Trophoblast cell (in vitro differentiated cells and primary cell): ENCODE measurements at regions not wholly inside any gene's neighbourhood (a gene's known extent, or its start where the extent isn't known, plus 50 kb on each side); places are given as distances from the start of the nearest gene placed in this dataset.

Source experiments
- DNase-seq, 2 donors: peaks; one replicate each; pipeline ENCODE4 v3.0.0-alpha.2; 2016
- H2AFZ ChIP-seq: 2 replicates; pipeline ENCODE4 v1.6.1; 2013; ENCODE audit warnings: low read length, moderate library complexity, mild to moderate bottlenecking; ENCODE audit not compliant: insufficient read depth, poor library complexity
- H2AK5ac ChIP-seq: 2 replicates; pipeline ENCODE4 v1.6.1; 2013; ENCODE audit warnings: mild to moderate bottlenecking, low read length
- H2BK120ac ChIP-seq: 2 replicates; pipeline ENCODE4 v1.6.1; 2013; ENCODE audit warnings: low read length, mild to moderate bottlenecking, moderate library complexity; ENCODE audit not compliant: insufficient read depth, poor library complexity
- H2BK12ac ChIP-seq: 2 replicates; pipeline ENCODE4 v1.6.1; 2013; ENCODE audit warnings: mild to moderate bottlenecking, low read length, moderate library complexity
- H2BK5ac ChIP-seq: 2 replicates; pipeline ENCODE4 v1.6.1; 2013; ENCODE audit warnings: low read length, low read depth, moderate library complexity, mild to moderate bottlenecking; ENCODE audit not compliant: poor library complexity
- H3K14ac ChIP-seq: 2 replicates; pipeline ENCODE4 v1.6.1; 2013; ENCODE audit warnings: mild to moderate bottlenecking, low read length
- H3K18ac ChIP-seq: 2 replicates; pipeline ENCODE4 v1.6.1; 2013; ENCODE audit warnings: mild to moderate bottlenecking, low read length
- H3K23ac ChIP-seq: 2 replicates; pipeline ENCODE4 v1.6.1; 2013; ENCODE audit warnings: low read length
- H3K27ac ChIP-seq: 2 replicates; pipeline ENCODE4 v1.5.1; 2013; ENCODE audit warnings: low read depth, mild to moderate bottlenecking, inconsistent platforms, low read length, moderate library complexity
- H3K27me3 ChIP-seq: 2 replicates; pipeline ENCODE4 v1.6.1; 2013; ENCODE audit warnings: inconsistent platforms, mild to moderate bottlenecking, low read length, moderate library complexity; ENCODE audit not compliant: insufficient read depth
- H3K36me3 ChIP-seq, 2 experiments: 1 replicate in 1 of 2; 2 replicates in 1 of 2; pipeline ENCODE4 v1.6.1; 2013; ENCODE audit warnings: low read length in 2 of 2, mild to moderate bottlenecking in 2 of 2, moderate library complexity in 1 of 2; ENCODE audit not compliant: insufficient read depth in 2 of 2, control insufficient read depth in 1 of 2
- H3K4ac ChIP-seq: 2 replicates; pipeline ENCODE4 v1.6.1; 2013; ENCODE audit warnings: low read depth, mild to moderate bottlenecking, low read length, moderate library complexity
- H3K4me1 ChIP-seq, 2 experiments: 1 replicate in 1 of 2; 2 replicates in 1 of 2; pipeline ENCODE4 v1.6.1; 2013; ENCODE audit warnings: low read length in 2 of 2, mild to moderate bottlenecking in 2 of 2, moderate library complexity in 1 of 2; ENCODE audit not compliant: insufficient read depth in 2 of 2, control insufficient read depth in 1 of 2
- H3K4me2 ChIP-seq: 2 replicates; pipeline ENCODE4 v1.6.1; 2013; ENCODE audit warnings: inconsistent platforms, mild to moderate bottlenecking, low read length, moderate library complexity
- H3K4me3 ChIP-seq: 2 replicates; pipeline ENCODE4 v1.5.1; 2013; ENCODE audit warnings: mild to moderate bottlenecking, low read depth, low read length, inconsistent platforms
- H3K79me1 ChIP-seq: one replicate; pipeline ENCODE4 v1.6.1; 2013; ENCODE audit warnings: low read length
- H3K79me2 ChIP-seq: 2 replicates; pipeline ENCODE4 v1.6.1; 2013; ENCODE audit warnings: low read length, mild to moderate bottlenecking; ENCODE audit not compliant: control insufficient read depth, insufficient read depth, poor library complexity
- H3K9ac ChIP-seq: 2 replicates; pipeline ENCODE4 v1.6.1; 2013; ENCODE audit warnings: mild to moderate bottlenecking, low read length
- H3K9me3 ChIP-seq: 2 replicates; pipeline ENCODE4 v1.6.1; 2013; ENCODE audit warnings: low read depth, mild to moderate bottlenecking, control low read depth, inconsistent platforms, low read length; ENCODE audit not compliant: insufficient read depth
- H4K12ac ChIP-seq: 2 replicates; pipeline ENCODE4 v1.6.1; 2013; ENCODE audit warnings: low read depth, mild to moderate bottlenecking, low read length, moderate library complexity
- H4K8ac ChIP-seq: 2 replicates; pipeline ENCODE4 v1.6.1; 2013; ENCODE audit warnings: low read depth, mild to moderate bottlenecking, low read length, moderate library complexity
- H4K91ac ChIP-seq: one replicate; pipeline ENCODE4 v1.6.1; 2013; ENCODE audit warnings: low read depth, mild to moderate bottlenecking, low read length, moderate library complexity
- WGBS: extraction: QIAGEN DNeasy Blood & Tissue Kit; methylation state at CpG from one replicate; pipeline ENCODE4 v1.1.7; 2013; ENCODE audit warnings: missing lambda C conversion rate; ENCODE audit not compliant: insufficient read length, insufficient coverage; ENCODE audit errors: extremely low coverage; 5-methylcytosine and 5-hydroxymethylcytosine counted together

DNA sequence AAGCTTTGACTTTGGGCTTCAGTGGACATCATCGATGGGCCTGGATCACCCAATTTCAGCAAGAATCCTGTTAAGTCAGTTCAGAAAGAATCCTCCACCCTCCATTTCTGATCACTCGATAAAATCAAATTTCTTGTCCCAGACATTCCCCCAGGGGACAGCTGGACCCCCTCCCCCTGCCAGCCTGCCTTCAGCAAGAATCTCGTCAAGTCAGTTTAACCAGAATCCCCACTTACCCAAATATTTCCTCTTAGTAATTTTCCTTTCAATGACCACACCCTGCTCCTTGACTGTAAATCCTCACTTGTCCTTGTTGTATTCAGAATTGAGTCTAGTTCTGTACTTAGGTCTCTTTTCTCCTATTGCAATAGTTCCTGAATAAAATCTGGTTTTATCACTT is 766.9 kb downstream of the XPNPEP1 start:
- Histone ChIP-seq H3K79me1 (peaks cover 7% of the 10 kb centered on the region), H3K14ac (no peak overlapping the region), H3K23ac (no peak overlapping the region), H3K4me1 (peaks cover 0 to 6% of the 10 kb centered on the region in 2 experiments), H4K91ac (no peak overlapping the region), H3K27ac (peak overlapping the region; percentile 90), H2BK12ac (no peak overlapping the region), H3K4me2 (no peak overlapping the region), H3K27me3 (no peaks in the 10 kb centered on the region), H3K4ac (no peak overlapping the region), H3K4me3 (no peak overlapping the region), H3K9me3 (no peaks in the 10 kb centered on the region), H3K79me2 (no peaks in the 10 kb centered on the region), H2AK5ac (no peak overlapping the region), H4K8ac (no peak overlapping the region), H2BK120ac (no peak overlapping the region), H4K12ac (no peak overlapping the region), H2BK5ac (no peak overlapping the region), H2AFZ (no peak overlapping the region), H3K18ac (no peak overlapping the region), H3K36me3 (no peaks in the 10 kb centered on the region), H3K9ac (no peak overlapping the region)
- no CpG with 5 or more reads among the region's 3 CpGs for WGBS
- DNase-seq, result peak; percentile 75 to 95

DNA sequence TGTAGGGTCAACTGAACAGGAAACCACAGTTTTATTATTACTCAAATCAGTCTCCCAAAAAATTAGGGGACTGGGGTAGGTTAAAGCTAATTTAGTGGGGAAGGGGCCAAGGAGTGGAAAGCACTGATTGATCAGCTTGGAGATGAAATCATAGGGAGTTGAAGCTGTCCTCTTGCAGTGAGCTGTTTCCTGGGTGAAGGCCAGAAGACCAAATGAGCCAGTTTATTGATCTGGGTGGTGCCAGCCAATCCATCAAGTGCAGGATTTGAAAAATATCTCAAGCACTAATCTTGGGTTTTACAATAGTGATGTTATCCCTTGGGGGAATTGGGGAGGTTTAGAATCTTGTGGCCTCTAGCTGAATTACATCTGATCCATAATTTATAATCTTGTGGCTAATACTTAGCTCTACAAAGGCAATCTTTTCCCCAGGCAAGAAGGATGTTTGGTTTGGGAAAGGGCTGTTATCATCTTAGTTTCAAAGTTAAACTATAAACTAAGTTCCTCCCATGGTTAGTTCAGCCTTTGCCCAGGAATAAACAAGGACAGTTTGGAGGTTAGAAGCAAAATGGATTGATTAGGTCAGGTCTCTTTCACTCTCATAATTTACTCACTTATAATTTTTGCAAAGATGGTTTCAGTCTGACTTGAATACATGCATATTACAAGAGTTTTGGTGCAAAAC is 773.5 kb downstream of the XPNPEP1 start:
- Histone ChIP-seq H3K4me1 (no peaks in the 10 kb centered on the region), H2BK5ac (no peak overlapping the region), H3K79me1 (no peaks in the 10 kb centered on the region), H3K9ac (no peak overlapping the region), H4K12ac (no peak overlapping the region), H3K14ac (no peak overlapping the region), H3K36me3 (no peaks in the 10 kb centered on the region), H2BK12ac (peak overlapping the region; percentile 40), H4K8ac (no peak overlapping the region), H4K91ac (no peak overlapping the region), H3K18ac (no peak overlapping the region), H3K9me3 (no peaks in the 10 kb centered on the region), H2BK120ac (no peak overlapping the region), H2AK5ac (no peak overlapping the region), H3K27me3 (no peaks in the 10 kb centered on the region), H3K27ac (no peak overlapping the region), H2AFZ (no peak overlapping the region), H3K4ac (no peak overlapping the region), H3K79me2 (no peaks in the 10 kb centered on the region), H3K4me3 (no peak overlapping the region), H3K23ac (no peak overlapping the region), H3K4me2 (no peak overlapping the region)
- no peak for DNase-seq

DNA sequence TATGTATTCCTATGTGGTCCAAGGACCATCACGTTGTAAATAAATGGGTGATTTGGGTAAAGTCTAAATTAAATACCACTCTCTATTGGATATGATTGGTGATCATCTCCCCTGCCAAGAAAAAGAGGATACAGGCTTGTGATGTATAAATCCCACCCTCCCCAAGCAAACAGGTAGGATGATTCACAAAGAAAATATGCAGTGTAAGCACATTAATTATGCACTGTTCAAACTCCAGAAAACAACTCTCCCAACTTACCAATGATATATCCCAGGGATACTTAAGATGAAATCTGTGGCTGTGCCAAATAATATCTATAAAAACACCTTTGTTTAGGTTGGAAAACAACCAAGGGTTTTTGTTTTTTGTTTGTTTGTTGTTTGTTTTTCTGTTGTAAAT is 795.9 kb downstream of the XPNPEP1 start:
- no peak overlapping the region for H3K23ac ChIP-seq
- no peak overlapping the region for H2BK12ac ChIP-seq
- no CpG with 5 or more reads among the region's 1 CpG for WGBS
- H3K4ac ChIP-seq, result no peak overlapping the region
- H2AFZ ChIP-seq, result no peak overlapping the region
- no peak for DNase-seq
- no peak overlapping the region for H3K9ac ChIP-seq
- no peaks in the 10 kb centered on the region for H3K27me3 ChIP-seq
- H3K79me1 ChIP-seq, result no peaks in the 10 kb centered on the region
- H3K14ac ChIP-seq, result no peak overlapping the region
- no peak overlapping the region for H2BK5ac ChIP-seq
- H4K8ac ChIP-seq, result no peak overlapping the region
- no peaks in the 10 kb centered on the region for H3K36me3 ChIP-seq
- no peak overlapping the region for H2BK120ac ChIP-seq
- no peak overlapping the region for H3K27ac ChIP-seq
- H3K9me3 ChIP-seq, result peaks cover 3% of the 10 kb centered on the region
- no peak overlapping the region for H3K4me2 ChIP-seq
- H2AK5ac ChIP-seq, result no peak overlapping the region
- no peaks in the 10 kb centered on the region for H3K79me2 ChIP-seq
- H4K12ac ChIP-seq, result no peak overlapping the region
- H3K4me3 ChIP-seq, result no peak overlapping the region
- no peak overlapping the region for H3K18ac ChIP-seq
- no peaks in the 10 kb centered on the region for H3K4me1 ChIP-seq
- H4K91ac ChIP-seq, result no peak overlapping the region

DNA sequence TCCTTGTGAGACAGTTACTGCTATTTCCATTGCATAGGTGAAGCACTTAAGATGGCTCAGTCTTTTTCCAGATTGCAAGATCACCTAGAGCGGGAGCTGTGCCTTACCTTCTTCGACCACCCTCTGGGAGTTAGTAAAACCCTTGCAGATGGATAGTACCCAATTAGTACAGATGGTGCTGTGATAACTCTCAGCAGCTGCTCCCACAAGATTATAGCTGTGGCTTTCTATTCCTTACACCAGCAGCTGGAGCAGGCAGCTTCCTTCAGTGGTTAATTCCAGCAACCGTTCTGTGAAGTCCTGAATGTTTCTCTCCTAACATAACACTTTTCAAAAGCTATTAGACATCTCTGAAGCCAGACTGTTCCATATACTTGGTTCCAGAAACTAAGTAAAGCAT is 796.8 kb downstream of the XPNPEP1 start:
- Histone ChIP-seq H3K79me1 (no peaks in the 10 kb centered on the region), H3K9ac (no peak overlapping the region), H3K4me3 (no peak overlapping the region), H3K79me2 (no peaks in the 10 kb centered on the region), H3K4me2 (no peak overlapping the region), H3K18ac (no peak overlapping the region), H4K91ac (no peak overlapping the region), H2BK120ac (no peak overlapping the region), H2BK12ac (no peak overlapping the region), H3K4ac (no peak overlapping the region), H3K9me3 (peaks cover under 1% of the 10 kb centered on the region), H4K8ac (no peak overlapping the region), H3K23ac (no peak overlapping the region), H2BK5ac (no peak overlapping the region), H3K4me1 (no peaks in the 10 kb centered on the region), H2AFZ (no peak overlapping the region), H3K14ac (no peak overlapping the region), H4K12ac (no peak overlapping the region), H3K27ac (no peak overlapping the region), H3K36me3 (no peaks in the 10 kb centered on the region), H3K27me3 (no peaks in the 10 kb centered on the region), H2AK5ac (no peak overlapping the region)
- no CpG with 5 or more reads among the region's 3 CpGs for WGBS
- no peak for DNase-seq
